NT2/D1 (cell line): ENCODE measurements at regions not wholly inside any gene's neighbourhood (a gene's known extent, or its start where the extent isn't known, plus 50 kb on each side); places are given as distances from the start of the nearest gene placed in this dataset.
"Not testable (repeated sequence)": the region's sequence is repeated elsewhere in the genome, so short reads cannot be mapped to it uniquely, and the experiment has no call there.

Experiments used
- SUZ12 ChIP-seq: IDR thresholded peaks from 2 replicates; pipeline ENCODE4 v1.6.1; 2011; ENCODE audit not compliant: insufficient read length, insufficient read depth; ENCODE audit errors: extremely low read depth
- YY1 ChIP-seq: IDR thresholded peaks from 2 replicates; pipeline ENCODE4 v1.6.1; 2011; ENCODE audit not compliant: insufficient read length, insufficient read depth
- ZNF274 ChIP-seq: IDR thresholded peaks from 2 replicates; pipeline ENCODE4 v1.6.1; 2011; ENCODE audit warnings: mild to moderate bottlenecking, low read depth, low read length

DNA sequence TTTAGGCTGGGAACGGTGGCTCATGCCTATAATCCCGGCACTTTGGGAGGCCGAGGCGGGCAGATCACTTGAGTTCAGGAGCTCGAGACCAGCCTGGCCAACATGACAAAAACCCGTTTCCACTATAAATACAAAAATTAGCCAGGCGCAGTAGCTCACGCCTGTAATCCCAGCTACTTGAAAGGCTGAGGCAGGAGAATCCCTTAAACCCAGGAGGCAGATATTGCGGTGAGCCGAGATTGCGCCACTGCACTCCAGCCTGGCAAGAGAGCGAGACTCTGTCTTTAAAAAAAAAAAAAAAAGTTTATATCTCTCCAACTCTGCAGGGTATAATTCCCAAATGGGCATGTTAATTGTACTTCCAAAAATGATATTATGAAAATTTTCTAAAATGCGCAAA is 91.6 kb downstream of the CD200R1L start:
- not testable (repeated sequence) for TF ChIP-seq SUZ12, YY1, ZNF274
